ENCODE measurements at regions not wholly inside any gene's neighbourhood (a gene's known extent, or its start where the extent isn't known, plus 50 kb on each side); places are given as distances from the start of the nearest gene placed in this dataset.
"Not testable (repeated sequence)": the region's sequence is repeated elsewhere in the genome, so short reads cannot be mapped to it uniquely, and the experiment has no call there.

DNA sequence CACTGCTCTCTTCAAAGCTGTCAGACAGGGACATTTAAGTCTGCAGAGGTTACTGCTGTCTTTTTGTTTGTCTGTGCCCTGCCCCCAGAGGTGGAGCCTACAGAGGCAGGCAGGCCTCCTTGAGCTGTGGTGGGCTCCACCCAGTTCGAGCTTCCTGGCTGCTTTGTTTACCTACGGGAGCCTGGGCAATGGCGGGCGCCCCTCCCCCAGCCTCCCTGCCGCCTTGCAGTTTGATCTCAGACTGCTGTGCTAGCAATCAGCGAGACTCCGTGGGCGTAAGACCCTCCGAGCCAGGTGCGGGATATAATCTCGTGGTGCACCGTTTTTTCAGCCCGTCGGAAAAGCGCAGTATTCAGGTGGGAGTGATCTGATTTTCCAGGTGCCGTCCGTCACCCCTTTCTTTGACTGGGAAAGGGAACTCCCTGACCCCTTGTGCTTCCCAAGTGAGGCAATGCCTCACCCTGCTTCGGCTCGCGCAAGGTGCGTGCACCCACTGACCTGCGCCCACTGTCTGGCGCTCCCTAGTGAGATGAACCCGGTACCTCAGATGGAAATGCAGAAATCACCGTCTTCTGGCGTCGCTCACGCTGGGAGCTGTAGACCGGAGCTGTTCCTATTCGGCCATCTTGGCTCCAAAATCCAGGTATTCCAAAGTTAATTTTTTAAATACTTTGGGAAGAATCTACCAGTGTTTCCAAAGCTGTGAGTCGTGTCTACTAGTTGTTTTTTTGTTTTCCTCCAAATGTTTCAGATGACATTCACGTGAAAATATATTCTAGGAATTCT lies 448.5 kb upstream of the FOXG1 start:
- H4K12ac ChIP-seq (ENCODE audit: low read depth, low read length); H2BK120ac ChIP-seq (ENCODE audit: insufficient read depth, low read length, poor library complexity); H3K4me3 ChIP-seq (ENCODE audit: low read depth, low read length); H3K27me3 ChIP-seq (ENCODE audit: insufficient read depth, low read length); H3K27ac ChIP-seq (ENCODE audit: low read depth, low read length); H3K9ac ChIP-seq (ENCODE audit: low read length); H2AFZ ChIP-seq (ENCODE audit: insufficient read depth, low read length, poor library complexity); H2BK5ac ChIP-seq (ENCODE audit: low read depth, low read length, poor library complexity); H3K4ac ChIP-seq (ENCODE audit: low read depth, low read length); H3K18ac ChIP-seq (ENCODE audit: low read length); H2BK12ac ChIP-seq (ENCODE audit: low read length); H3K79me2 ChIP-seq (ENCODE audit: control insufficient read depth, insufficient read depth, low read length, poor library complexity); H2AK5ac ChIP-seq (ENCODE audit: low read length); H4K91ac ChIP-seq (ENCODE audit: low read depth, low read length); H3K9me3 ChIP-seq (ENCODE audit: insufficient read depth, low read depth, low read length); DNase-seq; H3K14ac ChIP-seq (ENCODE audit: low read length); H3K23ac ChIP-seq (ENCODE audit: low read length); H3K4me2 ChIP-seq (ENCODE audit: low read length); H4K8ac ChIP-seq (ENCODE audit: low read depth, low read length); H3K4me1 ChIP-seq (ENCODE audit: control insufficient read depth in 1 of 2, insufficient read depth in 2 of 2, low read length in 2 of 2); H3K36me3 ChIP-seq (ENCODE audit: control insufficient read depth in 1 of 2, insufficient read depth in 2 of 2, low read length in 2 of 2); H3K79me1 ChIP-seq (ENCODE audit: low read length): not testable (repeated sequence)
- WGBS (ENCODE audit: extremely low coverage, insufficient coverage, insufficient read length) = no CpG with 5 or more reads among the region's 32 CpGs

DNA sequence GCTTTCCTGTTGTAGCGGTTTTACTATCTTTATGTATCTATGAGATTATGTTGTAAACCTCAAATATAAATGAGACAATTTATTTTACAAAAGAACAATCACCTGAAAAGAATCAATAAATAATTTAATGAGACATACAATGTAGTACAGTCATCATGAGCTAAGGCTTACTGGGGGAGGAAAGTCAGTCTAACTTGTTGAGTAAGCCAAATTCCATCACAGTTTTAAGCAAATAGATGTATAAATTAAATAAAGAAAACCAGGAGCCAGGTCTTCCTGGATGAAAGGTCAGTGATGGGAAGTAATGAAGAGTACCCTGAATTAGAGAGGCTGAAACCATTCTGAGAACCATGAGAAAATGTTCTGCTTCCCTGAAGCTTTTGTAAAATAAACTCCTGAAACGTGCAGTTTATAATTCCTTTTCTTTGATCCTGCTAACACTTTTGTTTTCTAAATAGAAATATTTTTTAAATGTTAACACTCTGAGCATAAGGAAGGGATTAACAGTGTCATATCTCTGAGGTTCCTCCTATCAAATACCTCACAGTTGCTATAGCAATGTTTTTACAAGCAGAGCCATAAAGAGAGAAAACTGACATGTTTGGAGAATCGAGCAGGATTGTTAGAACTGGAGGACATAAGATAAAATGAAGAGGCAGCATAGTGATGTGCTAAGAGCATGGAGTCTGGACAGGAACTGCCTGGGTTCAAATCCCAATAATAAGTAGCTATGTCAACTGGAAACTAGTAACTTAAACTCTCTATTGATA lies 444.9 kb upstream of the FOXG1 start:
- Histone ChIP-seq H2AFZ (ENCODE audit: insufficient read depth, low read length, poor library complexity) (no peak overlapping the region), H3K27me3 (ENCODE audit: insufficient read depth, low read length) (no peaks in the 10 kb centered on the region), H4K12ac (ENCODE audit: low read depth, low read length) (no peak overlapping the region), H3K79me2 (ENCODE audit: control insufficient read depth, insufficient read depth, low read length, poor library complexity) (no peaks in the 10 kb centered on the region), H3K36me3 (ENCODE audit: control insufficient read depth in 1 of 2, insufficient read depth in 2 of 2, low read length in 2 of 2) (no peaks in the 10 kb centered on the region), H3K27ac (ENCODE audit: low read depth, low read length) (no peak overlapping the region), H3K4me2 (ENCODE audit: low read length) (no peak overlapping the region), H4K8ac (ENCODE audit: low read depth, low read length) (no peak overlapping the region), H3K18ac (ENCODE audit: low read length) (no peak overlapping the region), H3K4me3 (ENCODE audit: low read depth, low read length) (no peak overlapping the region), H3K14ac (ENCODE audit: low read length) (no peak overlapping the region), H2BK5ac (ENCODE audit: low read depth, low read length, poor library complexity) (no peak overlapping the region), H3K23ac (ENCODE audit: low read length) (no peak overlapping the region), H3K9me3 (ENCODE audit: insufficient read depth, low read depth, low read length) (no peaks in the 10 kb centered on the region), H2BK12ac (ENCODE audit: low read length) (no peak overlapping the region), H3K4me1 (ENCODE audit: control insufficient read depth in 1 of 2, insufficient read depth in 2 of 2, low read length in 2 of 2) (no peaks in the 10 kb centered on the region), H3K79me1 (ENCODE audit: low read length) (no peaks in the 10 kb centered on the region), H2AK5ac (ENCODE audit: low read length) (no peak overlapping the region), H2BK120ac (ENCODE audit: insufficient read depth, low read length, poor library complexity) (no peak overlapping the region), H3K9ac (ENCODE audit: low read length) (no peak overlapping the region), H3K4ac (ENCODE audit: low read depth, low read length) (no peak overlapping the region), H4K91ac (ENCODE audit: low read depth, low read length) (no peak overlapping the region)
- WGBS (ENCODE audit: extremely low coverage, insufficient coverage, insufficient read length) = no CpG with 5 or more reads among the region's 3 CpGs
- no peak for DNase-seq

DNA sequence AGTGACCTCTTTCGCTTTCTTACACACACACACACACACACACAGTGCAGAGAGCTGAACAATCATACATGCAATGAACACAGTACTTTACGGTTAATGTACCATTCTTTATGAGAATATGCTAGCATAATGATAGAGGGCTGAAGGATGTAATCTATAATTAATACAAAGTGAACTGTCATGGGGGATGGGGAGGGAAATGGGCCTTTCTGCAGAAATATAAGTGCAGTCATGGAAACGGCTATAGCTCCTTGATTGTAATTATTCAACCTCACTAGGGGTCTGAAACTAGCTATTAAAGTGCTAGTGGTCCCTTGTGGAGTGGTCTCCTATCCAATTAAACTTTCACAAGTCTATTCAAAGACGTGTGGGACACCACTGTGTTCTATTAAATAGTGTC lies 443.2 kb upstream of the FOXG1 start:
- Histone ChIP-seq H3K9me3 (ENCODE audit: insufficient read depth, low read depth, low read length) (no peaks in the 10 kb centered on the region), H2BK12ac (ENCODE audit: low read length) (no peak overlapping the region), H3K27me3 (ENCODE audit: insufficient read depth, low read length) (no peaks in the 10 kb centered on the region), H3K79me2 (ENCODE audit: control insufficient read depth, insufficient read depth, low read length, poor library complexity) (no peaks in the 10 kb centered on the region), H3K9ac (ENCODE audit: low read length) (no peak overlapping the region), H4K8ac (ENCODE audit: low read depth, low read length) (no peak overlapping the region), H3K18ac (ENCODE audit: low read length) (no peak overlapping the region), H2BK5ac (ENCODE audit: low read depth, low read length, poor library complexity) (no peak overlapping the region), H3K27ac (ENCODE audit: low read depth, low read length) (no peak overlapping the region), H2BK120ac (ENCODE audit: insufficient read depth, low read length, poor library complexity) (no peak overlapping the region), H3K14ac (ENCODE audit: low read length) (no peak overlapping the region), H4K91ac (ENCODE audit: low read depth, low read length) (no peak overlapping the region), H3K36me3 (ENCODE audit: control insufficient read depth in 1 of 2, insufficient read depth in 2 of 2, low read length in 2 of 2) (no peaks in the 10 kb centered on the region), H3K4me1 (ENCODE audit: control insufficient read depth in 1 of 2, insufficient read depth in 2 of 2, low read length in 2 of 2) (no peaks in the 10 kb centered on the region), H3K79me1 (ENCODE audit: low read length) (no peaks in the 10 kb centered on the region), H3K23ac (ENCODE audit: low read length) (no peak overlapping the region), H2AK5ac (ENCODE audit: low read length) (no peak overlapping the region), H3K4me3 (ENCODE audit: low read depth, low read length) (no peak overlapping the region), H3K4ac (ENCODE audit: low read depth, low read length) (no peak overlapping the region), H3K4me2 (ENCODE audit: low read length) (no peak overlapping the region), H2AFZ (ENCODE audit: insufficient read depth, low read length, poor library complexity) (no peak overlapping the region), H4K12ac (ENCODE audit: low read depth, low read length) (no peak overlapping the region)
- no peak for DNase-seq
- no CpG with 5 or more reads among the region's 4 CpGs for WGBS (ENCODE audit: extremely low coverage, insufficient coverage, insufficient read length)

DNA sequence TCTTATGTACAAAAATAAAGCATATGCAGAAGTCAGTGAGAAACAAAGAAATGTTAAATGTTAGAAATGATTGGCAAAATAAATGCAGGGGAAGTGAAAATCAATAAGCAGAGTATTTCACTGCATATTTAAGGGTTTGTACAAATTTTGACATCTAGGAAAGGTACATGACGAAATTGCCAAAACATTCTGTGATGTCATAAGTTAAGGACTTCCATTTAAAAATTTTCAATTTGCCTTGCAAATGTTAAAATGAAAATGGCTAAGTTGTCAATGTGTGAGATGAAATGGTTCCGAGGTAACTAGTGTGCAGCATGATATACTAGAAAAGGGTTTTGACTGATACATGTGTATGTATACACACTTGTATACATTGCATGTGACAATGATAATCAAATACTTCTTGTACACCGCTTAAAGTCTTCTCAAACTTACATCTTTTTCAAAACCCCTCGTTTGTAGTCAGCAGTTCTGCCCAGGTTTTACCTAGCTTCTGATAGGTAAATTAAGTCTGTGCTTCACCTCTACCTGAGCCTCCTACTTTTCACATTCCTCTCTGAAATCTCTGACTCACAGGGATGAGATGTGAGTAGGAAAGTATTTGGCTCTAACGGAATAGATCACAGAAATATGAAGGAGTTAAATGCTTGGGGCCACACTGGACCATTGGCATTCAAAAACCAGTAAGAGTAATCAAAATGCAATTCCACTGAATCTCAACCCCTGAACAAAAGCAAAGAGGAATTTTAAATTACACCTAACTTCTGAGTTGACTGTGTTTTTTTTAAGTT lies 442.4 kb upstream of the FOXG1 start:
- no peak overlapping the region for H3K4ac ChIP-seq (ENCODE audit: low read depth, low read length)
- no peak overlapping the region for H3K14ac ChIP-seq (ENCODE audit: low read length)
- H3K23ac ChIP-seq (ENCODE audit: low read length) = no peak overlapping the region
- H3K79me1 ChIP-seq (ENCODE audit: low read length) = no peaks in the 10 kb centered on the region
- WGBS (ENCODE audit: extremely low coverage, insufficient coverage, insufficient read length) = no CpG with 5 or more reads among the region's 5 CpGs
- no peaks in the 10 kb centered on the region for H3K9me3 ChIP-seq (ENCODE audit: insufficient read depth, low read depth, low read length)
- H4K12ac ChIP-seq (ENCODE audit: low read depth, low read length) = no peak overlapping the region
- no peak overlapping the region for H3K4me3 ChIP-seq (ENCODE audit: low read depth, low read length)
- H3K4me2 ChIP-seq (ENCODE audit: low read length) = no peak overlapping the region
- no peaks in the 10 kb centered on the region for H3K79me2 ChIP-seq (ENCODE audit: control insufficient read depth, insufficient read depth, low read length, poor library complexity)
- no peak overlapping the region for H2AFZ ChIP-seq (ENCODE audit: insufficient read depth, low read length, poor library complexity)
- H4K8ac ChIP-seq (ENCODE audit: low read depth, low read length) = no peak overlapping the region
- H3K4me1 ChIP-seq (ENCODE audit: control insufficient read depth in 1 of 2, insufficient read depth in 2 of 2, low read length in 2 of 2) = no peaks in the 10 kb centered on the region
- H2AK5ac ChIP-seq (ENCODE audit: low read length) = no peak overlapping the region
- H3K27ac ChIP-seq (ENCODE audit: low read depth, low read length) = no peak overlapping the region
- no peak overlapping the region for H3K18ac ChIP-seq (ENCODE audit: low read length)
- H2BK5ac ChIP-seq (ENCODE audit: low read depth, low read length, poor library complexity) = no peak overlapping the region
- H2BK12ac ChIP-seq (ENCODE audit: low read length) = no peak overlapping the region
- DNase-seq = no peak
- H3K9ac ChIP-seq (ENCODE audit: low read length) = no peak overlapping the region
- no peaks in the 10 kb centered on the region for H3K27me3 ChIP-seq (ENCODE audit: insufficient read depth, low read length)
- H3K36me3 ChIP-seq (ENCODE audit: control insufficient read depth in 1 of 2, insufficient read depth in 2 of 2, low read length in 2 of 2) = no peaks in the 10 kb centered on the region
- H2BK120ac ChIP-seq (ENCODE audit: insufficient read depth, low read length, poor library complexity) = no peak overlapping the region
- no peak overlapping the region for H4K91ac ChIP-seq (ENCODE audit: low read depth, low read length)
